Natural killer cell (primary cell): ENCODE measurements at regions not wholly inside any gene's neighbourhood (a gene's known extent, or its start where the extent isn't known, plus 50 kb on each side); places are given as distances from the start of the nearest gene placed in this dataset.

Experiments used
- ATAC-seq, 3 donors: fragments of 150-1000 bp in 2 of 3; fragments of 200-7000 bp in 1 of 3; cut with Tn5 transposase; 1 replicate in 1 of 3; 2 replicates in 2 of 3; pipeline ENCODE4 v1.10.0; 2021; ENCODE audit warnings: mild to moderate bottlenecking in 2 of 3, moderate library complexity in 2 of 3
- DNase-seq, 2 donors: peaks; one replicate each; pipeline versions ENCODE4 v3.0.0 to v3.0.0-alpha.2; 2013 to 2021; ENCODE audit warnings: mixed read lengths in 1 of 2
- H3K27ac ChIP-seq: one replicate; pipeline ENCODE4 v1.5.1; 2013; ENCODE audit warnings: mild to moderate bottlenecking, low read length
- H3K27me3 ChIP-seq: one replicate; pipeline ENCODE4 v1.6.1; 2013; ENCODE audit warnings: low read length; ENCODE audit not compliant: control insufficient read depth, insufficient read depth
- H3K36me3 ChIP-seq: one replicate; pipeline ENCODE4 v1.6.1; 2013; ENCODE audit warnings: low read length; ENCODE audit not compliant: control insufficient read depth, insufficient read depth
- H3K4me1 ChIP-seq: one replicate; pipeline ENCODE4 v1.6.1; 2013; ENCODE audit warnings: low read length; ENCODE audit not compliant: control insufficient read depth, insufficient read depth
- H3K4me3 ChIP-seq: one replicate; pipeline ENCODE4 v1.5.1; 2013; ENCODE audit warnings: low read length
- H3K9me3 ChIP-seq: one replicate; pipeline ENCODE4 v1.6.1; 2013; ENCODE audit warnings: low read length; ENCODE audit not compliant: control insufficient read depth, insufficient read depth
- H3K27ac Mint-ChIP-seq, 2 donors: one replicate each; pipeline ENCODE4 v1.8.0; 2022; ENCODE audit warnings: mild to moderate bottlenecking in 2 of 2, mixed read lengths in 2 of 2, moderate library complexity in 1 of 2
- H3K27me3 Mint-ChIP-seq, 2 donors: one replicate each; pipeline ENCODE4 v1.8.0; 2022; ENCODE audit warnings: low read depth in 2 of 2, mixed read lengths in 2 of 2
- H3K36me3 Mint-ChIP-seq: one replicate; pipeline ENCODE4 v1.8.0; 2022; ENCODE audit warnings: mixed read lengths
- H3K4me1 Mint-ChIP-seq, 2 donors: one replicate each; pipeline ENCODE4 v1.8.0; 2022; ENCODE audit warnings: mixed read lengths in 2 of 2
- H3K4me3 Mint-ChIP-seq: one replicate; pipeline ENCODE4 v1.8.0; 2022; ENCODE audit warnings: mild to moderate bottlenecking, moderate library complexity, mixed read lengths
- H3K9me3 Mint-ChIP-seq, 2 donors: one replicate each; pipeline ENCODE4 v1.8.0; 2022; ENCODE audit warnings: mixed read lengths in 2 of 2
- CTCF ChIP-seq: fragments of 200-600 bp; IDR thresholded peaks from one replicate; pipeline ENCODE4 v1.8.0; 2022; ENCODE audit warnings: antibody characterized with exemption
- WGBS: methylation state at CpG from one replicate; pipeline ENCODE4 v1.1.7; 2013; ENCODE audit warnings: missing lambda C conversion rate; ENCODE audit not compliant: insufficient coverage; 5-methylcytosine and 5-hydroxymethylcytosine counted together
- intact Hi-C: fragments of 100-400 bp; cut with micrococcal nuclease; formaldehyde crosslinking; loops from one replicate; pipeline ENCODE4 v1.14.2; 2022

- intact Hi-C loops, result no loop called here
- no peak overlapping the region for H3K4me3 Mint-ChIP-seq
- ATAC-seq (no peak), DNase-seq (no peak)
- peaks cover 13 to 27% of the 10 kb centered on the region in 2 donors for H3K27me3 Mint-ChIP-seq
- 62% methylated on average over 8 of the region's 9 CpGs for WGBS
- Histone ChIP-seq H3K9me3 (no peaks in the 10 kb centered on the region), H3K4me3 (no peak overlapping the region), H3K27me3 (no peaks in the 10 kb centered on the region), H3K27ac (no peak overlapping the region), H3K4me1 (no peaks in the 10 kb centered on the region), H3K36me3 (no peaks in the 10 kb centered on the region)
- H3K36me3 Mint-ChIP-seq, result no peaks in the 10 kb centered on the region
- TF ChIP-seq CTCF, result no peak
- peaks cover 0 to 2% of the 10 kb centered on the region in 2 donors for H3K4me1 Mint-ChIP-seq
- no peak overlapping the region for H3K27ac Mint-ChIP-seq
- no peaks in the 10 kb centered on the region for H3K9me3 Mint-ChIP-seq
These were observed 410.5 kb downstream of the QKI start for GRCh38 chr6:163825033-163825432.

GRCh38 chr6:163823577-163823976 is 409.1 kb downstream of the QKI start:
- ATAC-seq (no peak), DNase-seq (no peak)
- Mint-ChIP-seq H3K4me3 (no peak overlapping the region), H3K9me3 (no peaks in the 10 kb centered on the region), H3K27me3 (peaks cover 15 to 34% of the 10 kb centered on the region in 2 donors), H3K27ac (no peak overlapping the region), H3K36me3 (no peaks in the 10 kb centered on the region), H3K4me1 (no peaks in the 10 kb centered on the region)
- whole genome bisulfite sequencing, result 75% methylated on average over 2 of the region's 5 CpGs
- Histone ChIP-seq H3K9me3 (no peaks in the 10 kb centered on the region), H3K4me3 (no peak overlapping the region), H3K27me3 (no peaks in the 10 kb centered on the region), H3K36me3 (no peaks in the 10 kb centered on the region), H3K4me1 (no peaks in the 10 kb centered on the region), H3K27ac (no peak overlapping the region)
- no peak for TF ChIP-seq CTCF
- intact Hi-C loops, result no loop called here

DNA sequence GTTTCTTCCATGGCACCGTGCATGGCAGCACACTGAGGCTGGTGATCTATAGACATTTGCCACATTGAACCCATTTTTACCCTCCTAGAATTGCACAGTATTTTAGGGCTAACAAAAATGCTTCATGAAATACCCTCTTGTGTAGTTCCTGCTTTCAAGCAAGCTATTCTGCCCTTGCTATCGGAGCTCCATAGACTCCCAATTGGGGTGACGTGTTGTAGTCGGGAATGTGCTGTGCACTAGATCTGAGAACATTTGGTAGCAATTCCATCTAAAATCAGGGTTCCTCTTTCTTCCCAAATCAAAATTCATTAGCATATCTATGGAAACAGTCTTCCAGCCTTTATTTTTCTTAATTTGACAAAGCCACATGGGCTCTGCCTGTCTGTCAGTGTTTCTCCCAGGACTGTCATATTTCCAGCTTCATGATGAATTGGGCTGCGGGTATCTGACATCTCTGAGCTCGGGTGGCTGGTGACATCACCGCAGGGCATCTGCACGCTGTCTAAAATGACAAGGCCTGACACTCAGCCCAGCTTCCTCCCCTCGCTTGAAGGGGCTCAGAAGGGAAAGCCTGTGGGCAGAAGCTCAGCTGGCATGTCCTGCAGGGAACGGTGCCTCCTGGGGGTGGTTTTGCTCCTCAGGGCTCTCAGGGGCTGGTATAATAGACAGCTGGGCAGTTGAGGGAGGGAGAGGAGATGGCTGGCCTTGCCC is 406.4 kb downstream of the QKI start:
- DNase-seq (no peak), ATAC-seq (no peak)
- H3K4me1 ChIP-seq, result no peaks in the 10 kb centered on the region
- Mint-ChIP-seq H3K9me3 (no peaks in the 10 kb centered on the region), H3K4me1 (no peaks in the 10 kb centered on the region), H3K36me3 (no peaks in the 10 kb centered on the region), H3K27me3 (peaks cover 9 to 24% of the 10 kb centered on the region in 2 donors), H3K4me3 (no peak overlapping the region), H3K27ac (no peak overlapping the region)
- H3K4me3 ChIP-seq, result no peak overlapping the region
- intact Hi-C loops, result no loop called here
- TF ChIP-seq CTCF, result no peak
- 87% methylated on average over 10 of the region's 10 CpGs for WGBS
- H3K27me3 ChIP-seq, result no peaks in the 10 kb centered on the region
- H3K36me3 ChIP-seq, result no peaks in the 10 kb centered on the region
- H3K9me3 ChIP-seq, result no peaks in the 10 kb centered on the region
- H3K27ac ChIP-seq, result no peak overlapping the region

GRCh38 chr6:163820171-163820570 is 405.7 kb downstream of the QKI start:
- Mint-ChIP-seq H3K9me3 (no peaks in the 10 kb centered on the region), H3K27ac (no peak overlapping the region), H3K36me3 (no peaks in the 10 kb centered on the region), H3K27me3 (peaks cover 7 to 29% of the 10 kb centered on the region in 2 donors), H3K4me1 (no peaks in the 10 kb centered on the region), H3K4me3 (no peak overlapping the region)
- H3K36me3 ChIP-seq, result no peaks in the 10 kb centered on the region
- H3K27ac ChIP-seq, result no peak overlapping the region
- no peak overlapping the region for H3K4me3 ChIP-seq
- DNase-seq (no peak), ATAC-seq (no peak)
- H3K9me3 ChIP-seq, result no peaks in the 10 kb centered on the region
- intact Hi-C loops, result no loop called here
- no peaks in the 10 kb centered on the region for H3K27me3 ChIP-seq
- TF ChIP-seq CTCF, result no peak
- H3K4me1 ChIP-seq, result no peaks in the 10 kb centered on the region
- WGBS, result 95% methylated on average over 17 of the region's 17 CpGs
